ENCODE measurements at regions not wholly inside any gene's neighbourhood (a gene's known extent, or its start where the extent isn't known, plus 50 kb on each side); places are given as distances from the start of the nearest gene placed in this dataset.
"Not testable (repeated sequence)": the region's sequence is repeated elsewhere in the genome, so short reads cannot be mapped to it uniquely, and the experiment has no call there.

DNA sequence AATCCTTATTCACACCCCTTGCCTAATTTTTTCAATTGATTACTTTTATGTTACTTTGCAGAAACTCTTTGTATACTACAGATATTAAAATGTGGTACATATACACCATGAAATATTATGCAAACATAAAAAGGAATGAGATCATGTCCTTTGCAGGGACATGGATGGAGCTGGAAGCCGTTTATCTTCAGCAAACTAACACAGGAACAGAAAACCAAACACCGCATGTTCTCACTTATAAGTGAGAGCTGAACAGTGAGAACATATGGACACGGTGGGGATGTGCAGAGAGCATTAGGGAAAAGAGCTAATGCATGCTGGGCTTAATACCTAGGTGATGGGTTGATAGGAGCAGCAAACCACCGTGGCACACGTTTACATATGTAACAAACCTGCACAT lies 123.5 kb upstream of the DIAPH2 start:
- not testable (repeated sequence) for TF ChIP-seq EZH2 (IDR thresholded peaks at IDR 0.05); POLR2AphosphoS5 (IDR thresholded peaks at IDR 0.05; ENCODE audit: borderline replicate concordance, low read depth, low read length); FOXP2 (optimal IDR thresholded peaks at IDR 0.05; ENCODE audit: control extremely low read depth, extremely low read length, insufficient read depth)
